NCI-H446 (cell line): ENCODE measurements at regions not wholly inside any gene's neighbourhood (a gene's known extent, or its start where the extent isn't known, plus 50 kb on each side); places are given as distances from the start of the nearest gene placed in this dataset.

ENCODE experiments used
- DNase-seq, 2 experiments: peaks; one replicate each; lab custom pipeline; 2025; lab: John Stamatoyannopoulos, UW

GRCh38 chr1:67560580-67561255, 124.3 kb upstream of the GADD45A start:
- no peak for DNase-seq

DNA sequence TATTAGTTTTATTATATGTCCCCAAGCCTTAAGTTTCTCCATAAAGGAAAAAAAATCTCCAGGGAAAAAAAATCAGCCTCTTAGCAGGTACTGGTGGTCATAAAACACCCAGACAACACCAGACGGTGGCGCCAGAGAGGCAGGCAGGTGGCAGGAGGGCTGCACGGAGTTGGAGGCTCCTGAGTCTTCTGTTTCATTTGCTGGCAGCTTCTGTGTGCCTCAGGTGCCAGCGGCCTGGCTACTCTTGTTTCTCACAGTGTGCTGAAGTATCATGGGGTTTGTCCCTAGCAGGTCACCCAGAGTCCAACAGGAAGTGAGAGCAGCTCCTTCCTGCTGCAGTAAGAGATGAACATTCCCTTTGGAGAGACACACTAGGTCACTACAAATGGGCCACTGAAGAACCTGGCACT, 123.3 kb upstream of the GADD45A start:
- DNase-seq = peak; percentile 68 to 88

- DNase-seq = no peak
These were observed 121.3 kb upstream of the GADD45A start for GRCh38 chr1:67563684-67564083.

- DNase-seq = no peak
These were observed 120.8 kb upstream of the GADD45A start for GRCh38 chr1:67564193-67564592.

DNA sequence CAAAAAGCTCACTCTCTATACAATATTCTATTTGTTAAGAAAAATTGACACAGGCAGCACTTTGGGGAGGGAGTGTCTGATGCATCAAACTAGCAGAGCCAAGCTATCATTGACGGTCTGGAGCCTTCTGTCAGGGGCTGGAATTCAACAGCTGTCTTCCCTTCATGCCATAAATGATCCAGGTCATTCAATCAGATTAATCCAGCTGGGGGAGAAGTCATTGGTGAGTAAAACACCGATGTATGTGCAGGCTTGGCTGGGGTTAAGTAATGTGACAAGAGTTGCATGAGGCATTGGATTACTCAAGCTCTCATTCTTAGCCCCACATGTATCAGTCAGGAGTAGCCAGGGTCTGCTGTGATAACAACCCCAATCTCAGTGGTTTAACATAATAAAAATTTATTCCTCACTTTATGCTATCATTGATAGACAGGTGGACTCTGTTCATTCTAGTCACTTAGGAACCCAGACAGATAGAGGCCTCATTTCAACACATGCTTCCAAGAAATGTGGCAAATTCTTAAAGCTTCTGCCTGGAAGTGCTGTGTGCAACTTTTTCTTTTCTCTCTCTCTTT, 118.1 kb upstream of the GADD45A start:
- peak in 1 of 2 experiments; percentile 31 for DNase-seq

- no peak for DNase-seq
These were observed 114.4 kb upstream of the GADD45A start for GRCh38 chr1:67570486-67571143.

DNA sequence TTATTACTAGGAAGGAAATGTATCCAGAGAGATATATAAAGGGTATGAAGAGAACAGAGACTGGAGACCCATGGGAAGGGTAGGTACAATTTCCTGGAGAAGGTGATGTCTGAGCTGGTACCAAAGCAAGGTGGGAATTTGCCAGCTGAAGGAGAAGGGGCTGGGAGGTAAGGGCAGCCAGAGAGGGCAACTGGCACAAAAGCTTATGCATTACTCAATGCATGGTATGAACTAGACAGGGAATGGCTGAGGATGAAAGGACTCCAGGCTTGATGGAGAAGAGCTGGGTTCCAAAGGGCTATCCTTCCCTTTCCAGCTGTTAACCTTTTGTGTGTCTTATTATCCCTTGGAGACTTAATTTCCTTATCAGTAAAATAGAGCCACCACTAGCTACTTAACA, 113.6 kb upstream of the GADD45A start:
- no peak for DNase-seq

GRCh38 chr1:67571901-67572593, 113.0 kb upstream of the GADD45A start:
- no peak for DNase-seq

DNA sequence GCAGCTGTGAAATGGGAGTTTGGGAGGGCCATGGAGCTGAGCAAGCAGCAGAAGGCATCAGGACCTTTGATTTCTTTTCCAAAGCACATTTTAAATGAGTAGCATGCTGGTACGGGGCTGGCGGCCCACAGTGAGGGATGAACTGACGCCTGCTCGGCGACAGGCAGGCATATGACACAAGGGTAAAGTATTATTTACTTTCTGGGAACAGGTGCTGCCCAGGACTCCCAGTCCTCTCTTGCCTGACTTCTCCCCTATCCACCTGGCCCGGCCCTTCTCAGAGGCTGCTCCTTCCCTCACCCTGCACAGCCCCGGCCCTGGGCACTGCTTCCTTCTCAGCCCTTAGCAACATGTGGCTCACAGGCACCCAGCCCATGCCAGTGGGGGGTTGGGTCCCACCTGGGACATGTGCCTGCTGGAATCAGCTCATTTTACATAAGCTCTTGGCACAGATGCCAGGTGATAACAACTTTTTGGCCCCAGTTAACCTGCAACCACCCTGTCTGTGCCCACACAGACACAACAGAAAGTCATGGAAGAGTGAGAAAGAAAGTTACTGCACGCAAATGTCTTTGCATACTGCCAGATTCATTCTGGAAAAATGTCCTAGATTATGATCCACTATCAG, 112.3 kb upstream of the GADD45A start:
- DNase-seq = peak in 1 of 2 experiments; percentile 54

DNA sequence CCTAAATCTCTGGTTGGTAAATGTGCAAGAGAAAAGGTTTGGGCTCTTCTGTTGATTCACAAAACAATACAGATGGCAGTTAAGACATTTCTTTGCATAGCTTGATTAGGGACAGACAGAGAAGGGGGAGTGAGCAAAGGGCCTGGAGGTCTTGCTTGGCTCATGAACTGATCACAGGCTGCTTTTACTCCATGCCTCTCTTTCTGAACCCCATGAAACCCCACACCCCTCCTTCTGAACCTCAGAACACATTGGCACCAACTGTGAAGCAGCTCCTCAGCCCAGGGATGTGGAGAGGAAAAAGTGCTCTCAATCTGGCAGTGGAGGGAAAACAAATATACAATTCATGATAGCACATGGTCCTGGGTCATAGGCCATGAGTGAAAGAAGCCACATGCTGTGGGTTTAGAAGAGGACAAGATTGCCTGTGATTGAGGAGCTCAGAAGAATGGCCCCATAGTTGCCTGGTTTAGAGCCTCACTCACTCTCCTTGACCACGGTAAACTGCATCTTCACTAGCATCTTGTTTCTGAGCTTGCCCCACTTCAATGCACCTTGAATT, 111.6 kb upstream of the GADD45A start:
- DNase-seq = no peak

DNA sequence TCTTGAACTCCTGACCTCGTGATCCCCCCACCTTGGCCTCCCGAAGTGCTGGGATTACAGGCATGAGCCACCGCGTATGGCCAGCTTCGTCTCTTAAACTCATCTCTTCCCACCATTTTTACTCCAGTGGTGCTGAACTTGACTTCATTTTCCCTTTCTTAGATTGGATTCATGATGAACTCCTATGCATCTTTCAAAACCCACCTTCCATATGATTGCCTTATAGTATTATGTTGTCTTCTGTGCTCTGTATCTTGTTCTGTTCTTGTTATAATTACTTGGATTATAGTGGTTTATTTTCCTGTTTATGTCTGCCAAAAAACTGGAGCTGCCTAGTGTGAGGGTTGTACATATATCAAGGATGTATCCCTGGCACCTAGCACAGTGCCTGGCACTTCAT, 110.8 kb upstream of the GADD45A start:
- DNase-seq = no peak

- DNase-seq = peak in 1 of 2 experiments; percentile 24
These were observed 109.1 kb upstream of the GADD45A start for GRCh38 chr1:67575861-67576260.

DNA sequence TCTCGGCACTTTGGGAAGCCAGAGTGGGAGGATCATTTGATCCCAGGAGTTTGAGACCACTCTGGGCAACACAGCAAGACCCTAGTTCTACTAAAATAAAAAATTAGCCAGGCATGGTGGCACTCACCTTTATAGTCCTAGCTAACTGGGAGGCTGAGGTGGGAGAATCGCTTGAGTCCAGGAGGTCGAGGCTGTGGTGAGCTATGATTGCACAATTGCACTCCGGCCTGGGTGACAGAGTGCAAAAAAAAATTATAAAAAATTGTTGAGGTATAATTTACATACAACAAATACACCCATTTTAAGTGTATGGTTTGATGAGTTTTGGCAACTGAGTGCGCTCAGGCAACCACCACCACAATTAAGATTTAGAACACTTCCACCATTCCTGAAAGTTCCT, 108.5 kb upstream of the GADD45A start:
- no peak for DNase-seq

DNA sequence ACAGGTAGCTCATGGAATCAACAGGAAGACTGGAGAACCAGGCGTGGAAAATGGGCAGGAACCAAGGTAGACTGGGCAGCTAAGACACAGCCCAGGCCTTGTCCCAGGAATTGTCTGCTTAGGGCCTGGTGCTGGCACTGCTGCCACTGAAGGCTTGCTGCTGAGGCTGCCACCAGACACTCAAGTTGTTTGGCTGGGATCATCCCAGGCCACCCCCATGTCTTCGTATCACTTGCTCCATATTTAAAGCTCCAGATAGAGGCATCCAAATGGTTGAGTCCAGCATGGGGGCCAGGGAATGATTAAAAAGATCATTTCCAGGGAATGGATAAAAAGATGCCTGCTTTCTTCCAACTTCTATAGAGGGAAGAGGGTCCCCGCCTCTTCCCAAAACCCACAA, 107.4 kb upstream of the GADD45A start:
- DNase-seq = no peak

GRCh38 chr1:67578397-67579020, 106.5 kb upstream of the GADD45A start:
- no peak for DNase-seq

DNA sequence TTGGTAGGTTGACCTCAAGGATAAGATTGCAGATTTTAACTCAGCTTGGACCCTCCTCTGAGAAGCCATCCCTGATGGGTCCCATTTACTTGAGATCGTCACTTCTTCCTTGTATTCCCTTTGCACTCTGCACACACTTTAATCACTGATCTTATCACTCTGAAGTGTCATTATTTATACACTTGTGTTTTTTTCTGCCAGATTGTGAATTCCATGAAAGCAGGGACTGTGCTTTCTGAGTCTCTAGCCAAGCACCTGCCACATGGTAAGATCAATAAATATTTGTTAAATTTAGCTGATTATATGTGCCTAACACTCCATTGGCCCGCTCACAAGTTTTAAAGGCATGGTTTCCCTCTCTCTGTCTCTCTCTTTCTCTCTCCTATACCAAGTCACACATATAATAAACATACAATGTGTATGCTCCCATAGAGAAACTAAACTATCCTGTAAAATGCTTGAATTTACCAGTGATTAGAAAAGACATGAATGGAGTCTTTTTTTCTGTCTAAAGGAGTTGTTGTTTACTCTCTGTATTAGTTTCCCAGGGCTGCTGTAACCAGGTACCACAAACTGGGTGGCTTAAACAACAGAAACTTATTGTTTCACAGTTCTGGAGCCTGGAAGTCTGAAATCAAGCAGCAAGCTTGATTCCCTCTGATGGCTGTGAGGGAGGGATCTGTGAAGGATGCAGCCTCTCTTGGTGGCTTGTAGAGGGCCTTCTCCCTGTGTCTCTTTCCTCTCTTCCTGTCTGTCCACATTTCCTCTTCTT, 105.2 kb upstream of the GADD45A start:
- DNase-seq = no peak

DNA sequence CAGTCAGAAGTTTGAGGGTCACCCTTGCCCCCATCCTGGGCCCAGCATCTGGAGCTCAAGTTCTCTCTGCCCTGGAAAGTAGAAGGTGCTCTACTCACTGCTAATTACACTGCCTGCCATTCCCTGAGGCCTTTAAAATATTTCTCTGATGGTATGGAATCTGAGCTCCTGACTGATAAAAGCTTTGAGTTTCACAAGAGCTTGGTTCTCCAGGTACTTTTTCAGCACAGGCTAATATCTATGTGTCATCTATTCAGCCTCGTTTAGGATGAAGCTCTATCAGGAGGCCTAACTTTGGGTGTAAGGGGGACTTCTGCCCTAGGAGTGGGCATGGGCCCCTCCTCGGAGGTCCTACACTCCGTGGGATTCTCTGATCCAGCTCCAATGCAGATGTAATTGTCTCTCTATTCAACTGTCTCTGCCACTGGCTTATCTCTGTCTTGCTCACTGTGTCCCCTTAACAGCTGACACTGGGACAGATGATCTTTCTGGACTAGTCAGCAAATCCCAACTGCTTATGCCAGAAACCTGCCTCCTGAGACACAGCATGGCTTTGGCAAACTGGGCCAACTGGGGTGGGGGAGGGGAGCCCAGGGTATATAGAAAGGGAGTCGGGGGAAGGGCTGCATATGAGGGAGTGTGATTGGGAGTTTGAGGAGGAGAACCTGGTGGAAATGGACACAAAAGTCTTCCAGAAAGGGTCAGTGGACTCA, 104.2 kb upstream of the GADD45A start:
- no peak for DNase-seq

DNA sequence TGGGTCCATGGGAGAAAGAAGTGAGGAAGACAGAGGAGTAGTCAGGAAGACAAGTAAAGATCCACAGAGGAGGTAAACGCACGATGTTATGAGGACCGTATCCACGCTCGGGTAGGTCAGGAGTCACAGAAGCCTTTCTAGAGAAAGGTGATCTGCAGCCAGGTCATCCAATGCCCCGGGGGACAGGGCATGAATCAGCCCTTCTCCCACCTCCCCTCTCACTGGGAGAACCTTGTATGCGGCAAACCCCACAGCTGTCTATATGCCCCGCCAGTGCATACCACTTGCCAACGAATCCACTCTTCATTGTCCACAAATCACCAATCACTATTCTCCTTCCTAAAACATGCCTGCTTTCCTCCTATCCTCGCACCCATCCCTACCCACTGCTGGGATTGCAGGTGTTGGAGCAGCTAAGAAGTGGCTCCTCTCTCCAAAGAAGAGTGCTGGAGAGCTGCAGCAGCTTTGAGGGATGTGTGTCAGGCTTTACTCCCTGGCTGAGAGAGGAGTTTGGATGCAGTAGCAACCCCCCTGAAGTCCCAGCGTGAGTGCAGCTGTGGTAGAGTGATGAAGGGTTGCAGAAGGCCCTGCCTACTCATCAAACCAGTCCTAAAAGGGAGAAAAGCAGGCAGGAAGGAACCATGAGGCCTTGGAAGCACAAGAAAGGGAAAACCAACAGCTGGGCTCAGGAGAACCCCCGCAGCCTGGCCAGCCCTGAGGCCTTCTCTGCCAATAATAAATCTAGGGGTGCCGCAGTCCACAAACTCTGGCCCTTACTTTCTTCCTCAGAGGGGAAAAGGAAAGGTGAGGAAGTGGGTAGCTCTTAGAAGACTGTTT, 102.2 kb upstream of the GADD45A start:
- DNase-seq = no peak

DNA sequence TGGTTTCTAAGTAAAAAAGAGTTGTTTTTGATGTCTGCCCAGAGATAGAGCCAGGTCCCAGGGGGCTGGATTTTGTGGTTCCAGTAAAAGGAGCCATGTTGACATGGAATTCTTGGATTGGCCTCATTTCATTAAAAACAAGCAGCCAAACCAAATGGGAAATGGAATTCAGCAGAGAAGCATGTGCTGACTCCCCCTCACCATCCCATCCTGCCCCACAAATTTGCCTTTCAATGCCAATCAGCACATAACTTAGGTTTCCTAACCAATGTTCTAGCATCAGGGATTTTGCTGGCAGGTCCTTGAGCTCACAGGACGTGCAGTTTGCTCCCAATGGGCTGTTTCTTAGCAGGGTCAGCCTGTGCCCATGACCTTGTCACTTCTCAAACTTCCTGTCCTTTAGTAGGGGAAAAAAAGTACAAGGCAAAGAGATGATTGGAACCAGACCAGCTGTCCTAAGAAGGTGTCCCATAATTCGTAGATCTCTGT, 101.5 kb upstream of the GADD45A start:
- no peak for DNase-seq
